Activated T-cell treated with anti-CD3 and anti-CD28 coated beads for 24 hours (primary cell): ENCODE measurements at regions not wholly inside any gene's neighbourhood (a gene's known extent, or its start where the extent isn't known, plus 50 kb on each side); places are given as distances from the start of the nearest gene placed in this dataset.
"Not testable (repeated sequence)": the region's sequence is repeated elsewhere in the genome, so short reads cannot be mapped to it uniquely, and the experiment has no call there.

Experiments
- DNase-seq: peaks from one replicate; pipeline ENCODE4 v3.0.0-alpha.2; 2020; ENCODE audit warnings: low read depth

DNA sequence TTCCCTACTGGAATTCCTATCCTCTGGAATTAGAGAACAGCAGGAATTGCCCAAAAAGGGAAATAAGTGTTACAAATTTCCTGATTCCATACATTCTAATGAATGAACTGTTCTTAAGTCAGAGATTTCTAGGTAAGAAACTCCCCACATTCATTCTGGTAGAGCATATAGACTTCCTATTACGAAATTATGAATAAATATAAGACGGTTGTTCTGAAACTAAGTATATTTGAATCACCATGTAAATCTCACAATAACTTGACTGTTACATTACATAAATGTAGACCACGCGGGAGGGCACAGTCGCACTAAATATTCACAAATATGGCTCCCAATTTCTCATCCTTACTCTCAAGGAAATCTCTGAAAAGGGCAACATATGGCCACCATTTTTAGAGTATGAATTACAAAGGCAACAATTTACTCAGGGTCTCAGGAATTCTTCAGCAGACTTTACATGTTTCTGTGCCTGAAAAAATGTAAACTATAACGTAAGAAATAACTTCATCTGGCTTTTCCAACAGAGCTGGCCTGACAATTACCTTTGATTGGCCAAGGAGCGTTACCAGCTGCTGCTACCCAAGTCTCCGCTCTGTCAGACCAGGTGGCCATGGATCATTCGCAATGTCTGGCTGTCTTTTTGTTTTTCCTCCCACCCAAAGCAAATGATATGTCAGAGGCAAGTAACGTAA, 115.8 kb downstream of the MPP7 start:
- no peak for DNase-seq

DNA sequence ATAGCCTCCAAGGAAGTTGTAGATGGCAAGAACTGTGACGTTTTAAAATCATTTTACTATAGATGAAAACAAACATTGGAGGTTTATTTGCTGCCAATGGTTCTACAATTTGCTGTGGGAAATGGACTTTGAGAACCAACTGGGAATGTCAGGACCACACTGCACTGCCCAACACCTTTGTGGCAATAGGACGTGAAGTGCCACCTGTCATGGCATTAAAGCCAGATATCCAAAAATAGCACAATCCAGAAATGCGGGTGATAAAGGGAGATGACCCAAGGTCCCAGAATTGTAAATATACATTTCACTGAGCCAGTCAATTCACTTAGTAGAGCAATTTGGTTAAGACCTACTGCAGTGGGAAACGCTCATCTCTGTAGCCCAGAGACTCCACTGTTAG, 116.4 kb downstream of the MPP7 start:
- DNase-seq, result no peak

DNA sequence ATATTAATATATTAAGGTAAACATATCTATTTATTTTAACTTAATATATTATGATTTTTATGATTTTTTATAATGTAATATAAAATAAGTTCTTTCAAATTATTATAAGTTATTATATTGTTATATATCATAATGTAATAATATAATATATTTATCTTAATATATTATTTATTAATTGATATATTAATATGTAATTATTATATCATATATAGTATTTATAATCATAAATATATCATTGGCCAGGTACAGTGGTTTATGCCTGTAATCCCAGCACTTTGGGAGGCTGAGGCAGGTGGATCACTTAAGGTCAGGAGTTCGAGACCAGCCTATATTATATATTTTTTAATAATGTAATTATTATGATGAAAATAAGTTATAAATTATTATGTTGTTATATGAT, 118.1 kb downstream of the MPP7 start:
- no peak for DNase-seq

DNA sequence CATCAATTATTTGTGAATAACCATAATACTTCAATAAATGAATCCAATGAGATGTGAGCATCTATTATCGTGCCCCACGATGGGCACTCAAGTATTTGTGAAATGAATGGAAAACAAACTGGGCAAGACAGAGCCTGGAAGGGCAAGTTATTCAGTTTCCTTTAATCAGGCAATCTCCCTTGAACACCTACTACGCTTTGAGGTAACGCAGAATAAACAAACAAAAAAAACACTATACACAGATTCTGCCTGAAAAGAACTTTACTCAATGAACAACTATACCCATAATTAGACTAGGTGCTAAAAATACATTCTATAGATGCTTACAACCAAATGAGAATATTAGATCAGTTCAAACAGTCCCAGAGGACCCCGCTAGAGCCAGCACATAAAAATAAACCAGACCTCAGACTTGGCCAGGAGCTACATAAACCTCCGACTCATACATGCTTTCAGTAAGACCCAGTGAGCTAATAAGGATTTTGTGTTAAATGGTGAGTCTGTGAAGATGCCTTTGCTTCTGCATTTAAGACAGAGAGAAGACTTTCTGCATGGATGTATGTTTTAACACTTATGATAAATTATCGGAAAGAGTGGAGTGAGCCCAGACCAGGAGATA, 121.3 kb downstream of the MPP7 start:
- no peak for DNase-seq

DNA sequence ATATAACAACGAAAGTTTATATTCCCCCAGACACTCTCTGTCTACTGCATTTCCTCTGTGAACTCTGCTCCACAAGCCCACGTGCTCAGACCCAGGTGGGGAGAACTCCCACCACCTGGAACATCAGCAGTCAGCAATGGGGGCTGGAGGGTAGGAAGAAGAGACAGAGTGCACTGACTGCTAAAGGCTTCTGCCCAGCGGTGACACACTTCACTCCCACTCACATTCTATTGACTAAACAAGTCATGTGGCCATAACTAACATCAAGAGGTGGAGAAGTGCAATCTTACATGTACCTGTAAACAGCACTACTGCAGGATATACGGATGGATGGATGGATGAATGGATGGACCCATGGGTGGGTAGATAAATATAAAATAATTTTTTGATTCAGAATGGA, 122.2 kb downstream of the MPP7 start:
- no peak for DNase-seq

DNA sequence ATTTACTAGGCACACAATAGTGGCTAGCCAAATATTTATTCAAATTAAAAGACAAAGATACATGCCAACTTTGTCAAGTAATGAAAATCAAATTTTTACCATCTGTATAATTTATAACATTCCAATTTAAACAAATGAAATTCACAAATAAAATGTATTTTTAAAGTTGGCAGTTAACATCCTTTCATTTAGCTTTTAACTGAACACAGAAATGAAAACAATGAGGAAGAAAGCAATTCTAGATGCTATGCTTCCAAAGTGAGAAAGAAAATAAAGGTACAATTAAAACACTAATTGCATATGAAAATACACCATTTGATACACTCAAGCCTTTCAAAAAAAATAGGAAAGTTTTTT, 123.1 kb downstream of the MPP7 start:
- DNase-seq, result no peak

DNA sequence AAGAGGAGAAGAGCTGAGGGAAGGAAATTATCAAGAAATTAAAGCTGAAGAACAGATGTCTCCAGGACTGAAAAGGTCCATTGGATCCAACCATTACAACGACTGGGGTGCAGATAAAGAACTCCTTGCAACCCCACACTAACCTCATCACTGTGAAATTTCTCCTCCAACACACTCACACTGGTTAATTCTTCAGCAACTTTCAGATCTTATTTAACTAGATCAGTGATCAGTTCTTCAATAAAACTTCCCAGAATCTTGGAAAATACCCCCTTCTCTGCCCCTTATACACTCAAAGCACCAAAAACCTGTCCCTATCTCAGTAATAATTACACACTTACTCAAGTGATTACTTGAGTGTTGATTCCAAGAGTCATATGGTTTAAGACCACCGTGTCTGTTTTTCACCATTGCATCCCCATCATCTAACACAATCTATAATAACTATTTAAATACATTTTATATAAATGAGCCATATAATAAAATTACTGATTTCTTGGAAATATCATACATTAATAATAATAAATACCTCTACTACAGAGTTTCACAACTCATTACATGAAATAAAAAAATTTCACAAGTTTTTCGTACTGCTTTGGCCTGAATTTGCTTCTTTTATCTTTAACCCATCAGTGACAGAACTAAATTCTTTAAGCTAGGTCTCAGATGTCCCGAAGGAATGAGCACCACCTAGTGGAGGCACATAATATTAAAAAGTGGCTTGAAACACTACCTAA, 123.7 kb downstream of the MPP7 start:
- peak; percentile 23 for DNase-seq

DNA sequence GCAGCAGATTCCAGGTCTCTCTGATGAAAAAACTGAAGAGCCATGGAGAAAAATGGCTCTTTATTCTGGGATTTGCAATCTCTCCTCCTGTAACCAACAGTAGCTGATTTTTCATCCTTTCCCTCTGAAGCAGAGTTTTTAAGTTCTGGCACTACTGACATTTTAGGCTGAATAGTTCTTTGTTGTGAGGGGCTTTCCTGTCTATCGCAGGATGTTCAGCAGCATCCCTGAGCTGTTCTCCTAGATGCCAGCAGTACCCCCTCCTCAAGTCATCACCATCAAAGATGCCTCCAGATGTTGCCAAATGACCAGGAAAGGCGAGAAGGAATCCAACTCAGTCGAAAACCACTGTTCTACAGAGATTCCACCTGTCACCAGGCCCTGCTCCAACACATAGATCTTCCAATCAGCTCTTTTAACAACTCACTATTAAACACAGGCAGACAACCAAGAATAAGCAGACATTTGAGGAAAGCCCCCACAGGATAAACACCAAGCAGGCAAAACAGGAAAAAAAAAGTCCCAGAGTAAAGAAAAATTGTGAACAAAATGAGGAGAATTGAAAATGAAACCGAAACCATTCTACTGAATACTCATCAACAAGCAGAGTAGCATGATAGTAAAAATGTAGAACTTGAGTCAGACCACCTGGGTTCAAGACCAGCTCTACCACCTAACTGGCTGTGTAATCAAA, 124.8 kb downstream of the MPP7 start:
- DNase-seq, result no peak

DNA sequence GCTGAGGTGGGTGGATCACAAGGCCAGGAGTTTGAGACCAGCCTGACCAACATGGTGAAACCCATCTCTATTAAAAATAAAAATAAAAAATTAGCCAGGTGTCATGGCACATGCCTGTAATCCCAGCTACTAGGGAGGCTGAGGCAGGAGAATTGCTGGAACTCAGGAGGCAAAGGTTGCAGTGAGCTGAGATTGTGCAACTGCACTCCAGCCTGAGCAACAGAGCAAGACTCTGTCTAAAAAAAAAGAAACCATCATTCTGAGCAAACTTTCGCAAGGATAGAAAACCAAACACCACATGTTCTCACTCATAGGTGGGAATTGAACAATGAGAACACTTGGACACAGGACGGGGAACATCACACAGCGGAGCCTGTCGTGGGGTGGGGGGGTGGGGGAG, 126.4 kb downstream of the MPP7 start:
- DNase-seq, result not testable (repeated sequence)

DNA sequence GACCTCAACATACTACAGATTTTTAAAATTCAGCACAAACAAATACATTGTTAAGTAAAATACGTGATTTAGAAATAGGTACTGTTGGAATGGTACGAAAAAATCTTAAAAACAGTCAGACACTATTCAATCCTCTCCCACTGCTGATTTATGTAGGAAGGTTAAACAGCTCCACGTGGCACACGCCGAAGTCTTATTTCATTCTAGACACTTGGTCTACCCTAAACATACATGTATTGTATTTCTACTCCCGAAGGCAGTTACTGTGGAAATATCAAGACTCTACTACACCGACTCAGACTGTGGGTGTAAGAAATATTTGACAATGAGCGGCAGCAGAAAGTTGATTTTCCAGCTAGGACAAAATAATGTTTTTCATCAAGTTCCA, 130.6 kb downstream of the MPP7 start:
- no peak for DNase-seq

DNA sequence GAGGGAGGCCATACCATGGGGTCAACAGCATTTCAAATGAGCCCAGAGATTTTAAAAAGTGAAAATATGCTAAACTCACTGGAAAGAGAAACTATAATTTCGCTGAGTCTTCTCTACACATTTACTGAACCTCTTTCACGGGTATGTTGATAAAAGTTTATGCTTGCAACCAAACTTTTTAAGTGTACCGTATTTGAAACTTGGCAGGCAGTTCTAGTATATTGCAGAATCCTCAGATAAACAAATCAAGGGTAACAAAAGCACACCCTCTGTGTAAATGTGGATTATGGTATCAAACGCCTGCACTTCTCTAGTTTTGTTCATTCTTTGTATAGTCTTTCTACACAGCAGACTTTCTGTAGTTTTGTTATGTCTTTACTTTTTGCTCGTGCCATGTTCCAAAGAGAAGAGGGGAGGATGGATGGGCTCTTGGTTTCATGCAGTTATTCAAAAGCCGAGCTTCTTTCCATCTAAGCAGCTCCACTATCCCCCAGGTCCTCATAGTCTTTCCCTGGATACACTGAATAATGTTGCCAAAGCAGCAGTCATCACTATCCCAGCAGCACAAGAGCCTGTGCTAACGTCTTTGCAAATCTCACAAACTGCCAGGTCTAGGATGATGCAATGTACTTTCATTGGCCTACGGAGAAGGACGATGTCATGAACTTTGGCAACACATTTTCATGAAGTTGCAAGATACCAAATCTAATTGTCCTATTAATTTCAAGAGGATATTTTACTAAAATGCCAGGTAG, 131.2 kb downstream of the MPP7 start:
- no peak for DNase-seq

DNA sequence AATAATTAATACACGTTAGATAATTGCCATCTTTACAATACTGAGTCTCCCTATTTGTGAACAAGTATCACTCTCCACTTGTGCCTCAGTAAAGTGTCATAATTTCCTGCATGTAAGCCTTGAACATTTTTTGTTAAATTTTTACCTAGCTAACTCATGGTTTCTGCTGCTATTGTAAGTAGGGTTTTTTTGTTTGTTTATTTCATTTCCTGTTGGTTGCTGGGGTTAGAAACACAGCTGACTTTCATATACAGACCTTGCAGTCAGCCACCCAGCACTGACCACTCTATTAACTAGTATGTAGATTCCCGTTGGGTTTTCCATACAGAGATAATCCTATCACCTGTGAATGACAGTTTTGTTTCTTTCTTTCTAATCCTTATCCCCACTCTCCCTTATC, 133.3 kb downstream of the MPP7 start:
- no peak for DNase-seq

DNA sequence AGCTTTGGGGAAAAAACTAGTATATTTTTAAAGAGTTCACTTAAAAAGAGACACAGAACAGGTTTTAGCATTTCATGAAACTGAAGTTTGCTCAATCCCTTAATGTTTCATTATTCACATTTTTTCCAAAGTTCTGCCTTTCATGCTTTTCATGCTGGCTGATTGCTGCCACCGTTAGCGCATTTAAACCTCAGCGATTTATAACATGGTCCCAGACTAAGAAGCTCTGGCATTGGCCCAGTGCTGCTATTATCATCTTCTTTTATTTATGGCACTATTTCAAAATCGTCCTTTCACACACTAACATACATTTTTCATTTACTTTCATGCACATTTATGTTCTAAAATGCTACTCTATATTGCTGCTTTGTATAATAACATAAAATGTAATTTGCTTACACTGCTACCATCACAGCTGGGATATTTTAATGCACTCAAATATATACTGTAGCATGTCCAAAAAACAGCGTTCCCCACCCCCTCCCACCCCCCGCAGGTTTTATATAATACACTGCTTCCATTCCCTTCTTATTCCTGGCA, 141.9 kb downstream of the MPP7 start:
- DNase-seq, result no peak

DNA sequence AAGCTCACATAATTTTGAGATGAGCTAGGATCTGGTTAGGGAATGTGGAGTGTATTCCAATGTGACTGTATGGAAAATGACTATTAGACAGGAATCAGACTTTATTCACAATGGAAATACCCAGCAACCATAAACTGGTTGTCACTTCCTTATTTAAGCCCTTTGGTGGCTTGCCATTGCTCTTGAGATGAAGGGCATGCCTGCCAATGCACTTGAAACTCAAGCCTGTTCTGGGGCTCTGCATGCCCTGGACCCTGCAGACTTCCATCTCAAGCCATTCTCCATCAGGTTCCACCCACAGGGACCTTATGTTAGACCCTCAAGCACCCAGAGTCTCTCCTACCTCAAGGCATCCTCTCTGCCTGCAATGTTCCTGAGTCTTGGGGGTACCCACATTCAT, 145.5 kb downstream of the MPP7 start:
- no peak for DNase-seq

DNA sequence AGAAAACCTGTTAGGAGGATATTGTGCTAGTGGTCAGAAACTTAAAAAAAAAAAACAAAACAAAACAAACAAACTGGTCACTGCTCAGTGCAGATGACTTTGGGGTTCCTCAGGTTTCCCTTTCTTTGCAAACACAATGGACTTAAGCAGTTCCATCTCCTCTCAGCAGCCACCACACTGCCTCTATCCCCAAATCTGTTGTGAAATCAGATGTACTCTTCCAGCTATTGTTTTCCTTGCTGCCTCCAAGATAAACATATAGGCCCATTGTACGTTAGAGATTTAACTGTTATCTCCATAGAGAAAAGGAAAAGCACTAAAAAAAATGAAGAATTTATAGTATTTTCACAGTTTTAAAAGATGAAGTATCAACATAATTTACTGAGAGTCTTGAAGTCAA, 147.1 kb downstream of the MPP7 start:
- DNase-seq, result no peak

DNA sequence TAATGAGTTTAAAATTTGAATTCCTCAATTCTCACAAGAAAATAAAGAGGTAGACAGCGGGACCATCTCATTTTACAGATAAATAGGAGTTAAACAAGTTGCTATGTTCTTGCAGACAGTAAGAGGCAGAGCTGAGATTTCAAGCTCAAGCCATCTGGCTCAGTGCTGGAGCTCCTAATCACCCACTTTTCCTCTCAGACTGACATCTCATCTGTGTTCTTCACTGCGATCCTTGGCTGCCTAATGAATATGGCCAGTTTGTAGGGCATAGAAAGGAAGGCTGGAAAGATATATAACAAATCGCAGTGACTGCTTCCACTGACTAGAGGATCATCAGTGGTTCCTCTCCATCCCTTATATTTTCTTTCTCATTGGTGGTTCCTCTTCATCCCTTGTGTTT, 151.2 kb downstream of the MPP7 start:
- DNase-seq, result no peak

DNA sequence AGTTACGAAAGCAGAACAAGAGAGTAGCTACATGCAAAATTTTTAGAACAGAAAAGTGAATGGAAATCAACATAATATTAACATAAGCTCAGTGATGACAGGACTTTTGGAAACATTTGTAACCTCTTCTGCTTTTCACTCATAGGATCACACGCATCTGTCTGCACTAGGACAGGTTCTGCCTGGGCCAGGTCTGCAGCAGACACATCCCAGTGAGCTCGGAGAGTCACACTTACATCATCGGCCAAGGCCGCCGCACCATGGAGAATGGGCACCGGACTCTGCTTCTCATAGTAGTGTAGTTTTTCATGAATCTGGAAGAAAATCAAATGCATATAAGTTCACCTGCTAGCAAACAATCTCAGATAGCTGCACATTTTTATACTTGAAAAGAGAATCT, 150.9 kb upstream of the ODAD2 start:
- DNase-seq, result no peak

DNA sequence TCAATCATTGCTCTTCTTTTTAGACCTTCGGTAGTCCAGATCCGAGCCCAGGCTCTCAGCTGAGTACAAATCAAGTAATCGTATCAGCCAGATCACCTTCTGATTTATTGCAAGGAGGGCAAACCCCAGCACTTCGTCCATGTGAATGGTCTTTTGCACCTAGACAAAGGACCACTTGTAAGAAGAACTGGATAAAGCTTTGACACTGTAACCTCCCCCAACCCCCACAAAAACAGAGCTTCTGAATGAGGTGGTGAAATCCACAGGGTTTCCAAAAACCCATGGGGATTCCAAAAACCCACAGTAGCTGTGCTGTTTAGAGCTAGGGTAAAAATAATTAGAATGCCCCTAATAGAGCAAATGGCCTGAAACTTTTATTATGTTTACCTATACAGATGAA, 148.8 kb upstream of the ODAD2 start:
- DNase-seq, result no peak

DNA sequence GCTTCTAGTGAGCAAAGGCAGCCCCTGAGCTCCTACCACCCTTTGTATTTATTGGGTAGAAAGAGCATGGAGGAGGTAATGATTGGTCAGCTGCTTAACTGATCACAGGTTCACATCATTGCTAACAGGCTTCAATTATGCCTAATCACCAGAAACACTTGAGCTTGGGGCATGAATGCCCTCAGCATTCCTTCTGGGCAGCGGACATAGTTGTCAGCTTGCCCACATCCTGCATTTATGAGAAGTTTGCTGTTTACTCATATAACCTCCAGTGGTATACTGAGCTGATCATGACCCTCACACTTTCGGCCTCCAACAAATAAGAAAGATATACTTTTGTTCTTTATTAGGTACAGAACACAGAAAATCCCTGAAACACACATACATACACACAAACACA, 140.3 kb upstream of the ODAD2 start:
- DNase-seq, result no peak

DNA sequence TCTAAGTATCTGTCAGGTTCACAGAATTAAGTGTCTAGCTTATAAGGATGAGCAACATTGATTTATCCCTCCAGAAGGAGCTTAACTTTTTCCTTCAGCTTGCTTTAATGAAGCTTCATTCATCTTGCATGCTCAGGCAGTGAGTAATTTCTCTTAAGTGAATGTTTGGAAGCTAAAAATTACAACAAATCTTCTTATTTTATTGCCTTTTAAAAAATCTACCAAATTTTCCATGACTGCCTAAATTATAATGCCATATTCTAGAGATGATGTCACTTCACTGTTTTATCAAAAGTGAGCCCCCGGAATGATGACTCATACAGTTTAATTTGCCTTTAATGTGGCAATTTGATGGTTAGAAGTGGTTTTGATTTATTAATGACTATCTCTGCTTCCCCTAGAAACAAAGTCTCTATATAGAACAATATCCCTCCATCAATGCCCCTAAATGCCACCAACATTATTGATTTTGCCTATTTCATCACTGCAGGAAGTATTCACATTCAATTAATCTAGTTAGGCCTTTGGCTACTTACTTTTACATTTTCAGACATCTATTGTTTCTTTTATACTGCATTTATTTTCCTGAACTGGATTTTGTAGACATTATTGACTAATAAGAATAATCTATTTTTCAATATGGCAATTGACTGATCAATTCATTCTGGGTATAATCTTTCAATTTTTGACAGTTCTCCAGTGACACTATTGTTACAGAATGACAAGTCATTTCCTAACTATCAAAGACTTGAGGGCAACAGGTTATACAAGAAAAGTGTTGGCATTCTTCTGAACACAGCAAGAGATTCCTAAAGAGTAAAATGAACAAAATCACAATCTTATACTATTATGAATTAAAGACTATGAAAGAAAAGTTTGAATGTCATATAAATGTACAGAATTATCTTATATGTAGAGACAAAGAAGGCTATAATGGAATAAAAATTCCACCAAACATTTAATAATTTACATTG, 139.3 kb upstream of the ODAD2 start:
- DNase-seq, result no peak

DNA sequence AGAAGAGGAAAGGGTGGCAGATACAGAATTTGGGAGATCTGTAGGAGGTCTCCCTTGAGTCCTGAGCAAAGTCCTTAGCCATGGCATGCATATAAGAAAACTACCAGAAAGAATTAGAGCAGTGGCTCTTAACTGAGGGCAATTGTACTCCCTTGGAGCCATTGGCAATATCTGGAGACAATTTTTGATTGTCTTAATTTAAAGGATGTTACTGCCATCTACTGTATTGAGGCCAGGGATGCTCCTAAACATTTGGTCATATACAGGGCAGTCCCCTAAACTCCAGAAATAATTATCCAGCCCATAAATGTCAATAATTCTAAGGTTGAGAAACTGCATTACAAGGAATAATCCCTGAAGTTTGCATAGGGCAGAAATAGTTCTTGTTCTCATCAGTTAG, 136.4 kb upstream of the ODAD2 start:
- no peak for DNase-seq
